ENCODE measurements at regions not wholly inside any gene's neighbourhood (a gene's known extent, or its start where the extent isn't known, plus 50 kb on each side); places are given as distances from the start of the nearest gene placed in this dataset.

DNA sequence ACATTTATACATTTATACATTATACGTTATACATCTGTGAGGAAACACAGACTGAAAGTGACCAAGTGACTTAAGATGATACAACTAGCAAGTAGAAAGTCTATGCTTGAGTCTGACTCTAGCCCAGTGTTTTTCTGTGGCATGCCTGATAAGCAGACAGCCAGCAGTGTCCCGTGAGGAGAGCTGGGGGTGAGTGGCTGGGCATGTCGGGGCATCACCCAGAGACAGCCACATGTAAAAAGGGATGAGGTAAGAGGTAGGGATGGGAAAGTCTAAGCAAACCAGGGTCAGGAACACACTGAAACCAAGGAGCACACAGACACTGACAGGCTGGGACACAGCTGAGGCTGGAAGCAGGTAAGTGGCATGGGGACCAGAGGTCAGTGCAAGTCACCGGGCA is 333.2 kb downstream of the FOXO1 start:
- DNase-seq (ENCODE audit: extremely low spot score): no peak
- ChIA-PET CTCF (no interaction called here), POLR2A (no interaction called here)
- no peak for TF ChIP-seq TARDBP (IDR thresholded peaks at IDR 0.05)
- TF ChIP-seq HDGF (IDR thresholded peaks at IDR 0.05; ENCODE audit: borderline replicate concordance): no peak
- TF ChIP-seq, protein P1, sequence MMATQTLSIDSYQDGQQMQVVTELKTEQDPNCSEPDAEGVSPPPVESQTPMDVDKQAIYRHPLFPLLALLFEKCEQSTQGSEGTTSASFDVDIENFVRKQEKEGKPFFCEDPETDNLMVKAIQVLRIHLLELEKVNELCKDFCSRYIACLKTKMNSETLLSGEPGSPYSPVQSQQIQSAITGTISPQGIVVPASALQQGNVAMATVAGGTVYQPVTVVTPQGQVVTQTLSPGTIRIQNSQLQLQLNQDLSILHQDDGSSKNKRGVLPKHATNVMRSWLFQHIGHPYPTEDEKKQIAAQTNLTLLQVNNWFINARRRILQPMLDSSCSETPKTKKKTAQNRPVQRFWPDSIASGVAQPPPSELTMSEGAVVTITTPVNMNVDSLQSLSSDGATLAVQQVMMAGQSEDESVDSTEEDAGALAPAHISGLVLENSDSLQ (IDR thresholded peaks at IDR 0.05): no peak
- no peak for TF ChIP-seq ELF4 (IDR thresholded peaks at IDR 0.05)
- TF ChIP-seq FOXA1 (IDR thresholded peaks at IDR 0.05): no peak
- no peak for TF ChIP-seq FOXM1 (IDR thresholded peaks at IDR 0.05; ENCODE audit: borderline replicate concordance)
- TF ChIP-seq ARNT (IDR thresholded peaks at IDR 0.05): no peak
- TF ChIP-seq CTBP1 (IDR thresholded peaks at IDR 0.05; ENCODE audit: borderline replicate concordance): no peak
- no peak for TF ChIP-seq SUZ12 (IDR thresholded peaks at IDR 0.05)
- TF ChIP-seq LEF1 (IDR thresholded peaks at IDR 0.05; ENCODE audit: borderline replicate concordance): no peak
- TF ChIP-seq BHLHE40 (IDR thresholded peaks at IDR 0.05; ENCODE audit: borderline replicate concordance): no peak

DNA sequence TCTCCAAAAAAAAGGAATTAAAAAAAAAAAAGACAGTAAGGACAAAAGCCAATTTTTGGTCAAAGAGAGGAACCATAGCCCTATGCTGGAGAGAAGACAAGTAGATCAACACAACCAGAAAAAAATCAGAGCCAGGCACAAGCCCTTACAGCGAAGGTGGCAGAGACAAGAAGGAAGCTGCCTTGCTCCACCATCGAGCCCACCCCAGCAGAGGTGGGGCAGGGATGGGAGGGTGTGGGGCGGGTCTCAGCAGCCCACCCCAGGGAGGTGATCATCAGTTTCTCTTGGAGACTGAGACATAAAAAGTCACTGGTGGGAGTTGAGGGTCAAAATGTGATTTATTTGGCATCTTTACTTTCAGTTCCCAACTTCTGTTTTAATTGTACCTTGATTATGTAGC is 332.4 kb downstream of the FOXO1 start:
- CTCF ChIA-PET: no interaction called here
- POLR2A ChIA-PET: no interaction called here
- TF ChIP-seq ZNF384 (IDR thresholded peaks at IDR 0.05) (no peak), TARDBP (IDR thresholded peaks at IDR 0.05) (no peak), ELF4 (IDR thresholded peaks at IDR 0.05) (no peak), NFRKB (IDR thresholded peaks at IDR 0.05) (no peak), L3MBTL2 (conservative IDR thresholded peaks at IDR 0.05) (no peak), BHLHE40 (IDR thresholded peaks at IDR 0.05; ENCODE audit: borderline replicate concordance) (no peak), FOXM1 (IDR thresholded peaks at IDR 0.05; ENCODE audit: borderline replicate concordance) (no peak), FOXA1 (IDR thresholded peaks at IDR 0.05) (no peak), FOXK2 (IDR thresholded peaks at IDR 0.05) (no peak), SUZ12 (IDR thresholded peaks at IDR 0.05) (no peak), LEF1 (IDR thresholded peaks at IDR 0.05; ENCODE audit: borderline replicate concordance) (no peak)
- TF ChIP-seq, protein P1 (IDR thresholded peaks at IDR 0.05): no peak
- no peak for DNase-seq (ENCODE audit: extremely low spot score)

GRCh38 chr13:40334616-40335015 is 331.8 kb downstream of the FOXO1 start:
- no peak for DNase-seq (ENCODE audit: extremely low spot score)
- ChIA-PET CTCF (no interaction called here), POLR2A (no interaction called here)
- no peak for TF ChIP-seq ZNF384 (IDR thresholded peaks at IDR 0.05)
- TF ChIP-seq NFRKB (IDR thresholded peaks at IDR 0.05): no peak
- TF ChIP-seq ELF4 (IDR thresholded peaks at IDR 0.05): no peak

GRCh38 chr13:40336228-40337221 is 329.9 kb downstream of the FOXO1 start:
- ChIA-PET CTCF (no interaction called here), POLR2A (no interaction called here)
- TF ChIP-seq SUZ12 (IDR thresholded peaks at IDR 0.05) (no peak), BHLHE40 (IDR thresholded peaks at IDR 0.05; ENCODE audit: borderline replicate concordance) (no peak), FOXM1 (IDR thresholded peaks at IDR 0.05; ENCODE audit: borderline replicate concordance) (no peak), CTBP1 (IDR thresholded peaks at IDR 0.05; ENCODE audit: borderline replicate concordance) (no peak), FOXK2 (IDR thresholded peaks at IDR 0.05) (no peak), ARNT (IDR thresholded peaks at IDR 0.05) (no peak)
- DNase-seq (ENCODE audit: extremely low spot score): no peak

GRCh38 chr13:40337651-40338050 is 328.8 kb downstream of the FOXO1 start:
- no peak for TF ChIP-seq NFRKB (IDR thresholded peaks at IDR 0.05)
- no peak for TF ChIP-seq SP1 (IDR thresholded peaks at IDR 0.05)
- no peak for TF ChIP-seq ARNT (IDR thresholded peaks at IDR 0.05)
- TF ChIP-seq BHLHE40 (IDR thresholded peaks at IDR 0.05; ENCODE audit: borderline replicate concordance): no peak
- TF ChIP-seq FOXA1 (IDR thresholded peaks at IDR 0.05): no peak
- TF ChIP-seq L3MBTL2 (conservative IDR thresholded peaks at IDR 0.05): no peak
- TF ChIP-seq SUZ12 (IDR thresholded peaks at IDR 0.05): no peak
- no peak for TF ChIP-seq HDGF (IDR thresholded peaks at IDR 0.05; ENCODE audit: borderline replicate concordance)
- no peak for TF ChIP-seq FOXM1 (IDR thresholded peaks at IDR 0.05; ENCODE audit: borderline replicate concordance)
- no peak for TF ChIP-seq ELF4 (IDR thresholded peaks at IDR 0.05)
- POLR2A ChIA-PET: no interaction called here
- CTCF ChIA-PET: no interaction called here
- DNase-seq (ENCODE audit: extremely low spot score): no peak

DNA sequence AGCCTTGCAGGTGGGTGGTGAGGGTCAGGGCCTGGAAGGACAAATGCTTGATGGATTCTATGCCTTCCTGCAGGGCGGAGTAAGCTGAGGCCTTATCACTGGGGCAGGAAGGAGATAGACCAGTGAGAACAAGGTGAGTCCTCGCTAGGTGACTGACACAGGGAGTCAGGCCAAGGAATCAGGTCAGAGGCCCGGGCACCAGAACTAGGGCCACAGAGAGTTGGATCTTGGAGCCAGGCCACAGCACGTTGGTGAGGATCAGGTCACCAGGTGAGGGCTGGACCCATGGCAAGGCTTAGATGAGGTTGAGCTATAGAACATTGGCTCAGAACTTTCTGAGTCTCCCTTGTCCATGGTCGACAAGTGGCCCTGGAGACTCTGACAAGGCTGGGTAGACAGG is 328.2 kb downstream of the FOXO1 start:
- no peak for DNase-seq (ENCODE audit: extremely low spot score)
- POLR2A ChIA-PET: no interaction called here
- TF ChIP-seq, protein P1 (IDR thresholded peaks at IDR 0.05): no peak
- no peak for TF ChIP-seq SUZ12 (IDR thresholded peaks at IDR 0.05)
- no peak for TF ChIP-seq NFRKB (IDR thresholded peaks at IDR 0.05)
- TF ChIP-seq FOXM1 (IDR thresholded peaks at IDR 0.05; ENCODE audit: borderline replicate concordance): no peak
- TF ChIP-seq LEF1 (IDR thresholded peaks at IDR 0.05; ENCODE audit: borderline replicate concordance): no peak
- TF ChIP-seq L3MBTL2 (conservative IDR thresholded peaks at IDR 0.05): no peak
- TF ChIP-seq FOXK2 (IDR thresholded peaks at IDR 0.05): no peak
- TF ChIP-seq BHLHE40 (IDR thresholded peaks at IDR 0.05; ENCODE audit: borderline replicate concordance): no peak
- TF ChIP-seq HDGF (IDR thresholded peaks at IDR 0.05; ENCODE audit: borderline replicate concordance): no peak
- no peak for TF ChIP-seq ARNT (IDR thresholded peaks at IDR 0.05)
- CTCF ChIA-PET: no interaction called here
